Transverse colon (tissue), 4 donors: ENCODE measurements at regions not wholly inside any gene's neighbourhood (a gene's known extent, or its start where the extent isn't known, plus 50 kb on each side); places are given as distances from the start of the nearest gene placed in this dataset.

Source experiments
- POLR2A ChIP-seq: fragments of 450-650 bp; IDR thresholded peaks from one replicate; pipeline ENCODE4 v1.6.1; 2016; ENCODE audit warnings: antibody characterized with exemption, mild to moderate bottlenecking, moderate library complexity
- POLR2AphosphoS5 ChIP-seq, 3 donors: sonication (generic); formaldehyde crosslinking; IDR thresholded peaks; one replicate each; pipeline ENCODE4 v1.6.1; 2016; ENCODE audit warnings: antibody characterized with exemption in 3 of 3
- TF ChIP-seq, protein P1 (sequence below), 5 experiments: fragments of 200-600 bp in 3 of 5; fragments of 450-650 bp in 2 of 5; sonication (generic) in 3 of 5; IDR thresholded peaks; 1 replicate in 2 of 5; 2 replicates in 3 of 5; pipeline ENCODE4 v1.5.1; 2016 to 2017; ENCODE audit warnings: antibody characterized with exemption in 5 of 5, inconsistent platforms in 3 of 5, mild to moderate bottlenecking in 2 of 5, moderate library complexity in 1 of 5

DNA sequence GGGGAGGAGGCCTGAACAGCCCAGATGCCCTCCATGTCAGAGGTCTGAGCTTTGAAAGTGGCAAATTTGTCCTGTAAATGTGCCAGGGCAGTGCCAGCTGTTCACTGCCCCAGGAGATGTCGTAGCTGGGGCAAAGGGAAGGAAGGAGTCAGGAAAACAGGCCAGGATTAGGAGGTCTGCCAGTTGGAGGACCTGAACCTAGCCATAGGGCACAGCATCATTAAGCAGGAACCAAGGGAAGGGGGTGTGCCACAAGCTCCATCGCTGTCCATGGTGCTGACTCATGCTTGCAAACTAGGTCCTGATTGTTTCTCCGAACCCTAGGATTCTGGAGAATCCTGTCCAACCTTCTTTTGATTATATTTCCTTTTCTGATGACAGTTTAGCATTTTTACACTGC is 124.2 kb downstream of the TMEM132E start:
- TF ChIP-seq, protein P1, sequence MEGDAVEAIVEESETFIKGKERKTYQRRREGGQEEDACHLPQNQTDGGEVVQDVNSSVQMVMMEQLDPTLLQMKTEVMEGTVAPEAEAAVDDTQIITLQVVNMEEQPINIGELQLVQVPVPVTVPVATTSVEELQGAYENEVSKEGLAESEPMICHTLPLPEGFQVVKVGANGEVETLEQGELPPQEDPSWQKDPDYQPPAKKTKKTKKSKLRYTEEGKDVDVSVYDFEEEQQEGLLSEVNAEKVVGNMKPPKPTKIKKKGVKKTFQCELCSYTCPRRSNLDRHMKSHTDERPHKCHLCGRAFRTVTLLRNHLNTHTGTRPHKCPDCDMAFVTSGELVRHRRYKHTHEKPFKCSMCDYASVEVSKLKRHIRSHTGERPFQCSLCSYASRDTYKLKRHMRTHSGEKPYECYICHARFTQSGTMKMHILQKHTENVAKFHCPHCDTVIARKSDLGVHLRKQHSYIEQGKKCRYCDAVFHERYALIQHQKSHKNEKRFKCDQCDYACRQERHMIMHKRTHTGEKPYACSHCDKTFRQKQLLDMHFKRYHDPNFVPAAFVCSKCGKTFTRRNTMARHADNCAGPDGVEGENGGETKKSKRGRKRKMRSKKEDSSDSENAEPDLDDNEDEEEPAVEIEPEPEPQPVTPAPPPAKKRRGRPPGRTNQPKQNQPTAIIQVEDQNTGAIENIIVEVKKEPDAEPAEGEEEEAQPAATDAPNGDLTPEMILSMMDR (IDR thresholded peaks at IDR 0.05) = no peak
- no peak for TF ChIP-seq POLR2AphosphoS5 (IDR thresholded peaks at IDR 0.05)
- no peak for TF ChIP-seq POLR2A
